ENCODE measurements at regions not wholly inside any gene's neighbourhood (a gene's known extent, or its start where the extent isn't known, plus 50 kb on each side); places are given as distances from the start of the nearest gene placed in this dataset.

DNA sequence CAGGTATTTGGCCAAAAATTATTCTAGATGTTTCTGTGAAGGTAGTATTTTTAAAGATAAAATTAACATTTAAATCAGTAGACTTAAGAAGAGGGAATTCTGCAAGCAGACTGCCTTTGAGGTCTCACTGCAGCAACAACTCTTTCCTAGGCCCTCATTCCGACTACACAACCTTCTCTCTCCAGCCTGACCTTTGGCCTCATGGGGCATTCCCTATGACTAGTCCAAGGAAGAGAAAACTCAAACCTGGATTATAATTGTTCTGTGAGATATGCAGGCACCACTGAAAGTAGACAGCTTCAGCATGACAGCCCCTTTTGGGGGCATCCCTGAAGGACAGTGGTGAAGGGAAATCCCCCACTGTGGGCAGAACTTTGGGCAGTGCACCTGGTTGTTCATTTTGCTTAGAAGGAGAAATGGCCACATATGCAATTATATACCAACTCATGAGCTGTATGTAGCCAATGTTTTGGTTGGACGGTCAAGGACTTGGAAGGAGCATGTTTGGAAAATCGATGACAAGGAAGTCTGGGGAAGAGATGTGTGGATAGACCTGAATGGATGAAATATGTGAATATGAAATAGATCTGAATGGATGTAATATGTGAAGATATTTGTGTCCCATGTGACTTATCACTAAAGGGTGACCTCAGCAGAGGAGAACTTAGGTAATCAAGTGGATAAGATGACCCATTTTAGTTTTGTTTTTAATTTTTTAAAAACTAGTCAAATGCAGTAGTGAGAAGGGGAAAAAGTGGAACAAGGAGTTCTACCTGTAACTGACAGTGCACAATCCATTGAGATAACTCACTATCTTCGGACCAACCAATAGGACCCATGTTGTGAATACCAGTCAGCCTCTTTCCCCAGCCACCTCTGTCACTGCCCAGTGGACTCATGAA, 233.3 kb upstream of the FOXN3 start:
- Histone ChIP-seq H3K27me3 (no peaks in the 10 kb centered on the region), H3K9me3 (no peaks in the 10 kb centered on the region), H3K27ac (no peak overlapping the region), H3K36me3 (no peaks in the 10 kb centered on the region), H3K4me1 (no peaks in the 10 kb centered on the region), H3K4me3 (no peak overlapping the region)
- DNase-seq (ENCODE audit: low spot score) = no peak
- TF ChIP-seq, protein P1, sequence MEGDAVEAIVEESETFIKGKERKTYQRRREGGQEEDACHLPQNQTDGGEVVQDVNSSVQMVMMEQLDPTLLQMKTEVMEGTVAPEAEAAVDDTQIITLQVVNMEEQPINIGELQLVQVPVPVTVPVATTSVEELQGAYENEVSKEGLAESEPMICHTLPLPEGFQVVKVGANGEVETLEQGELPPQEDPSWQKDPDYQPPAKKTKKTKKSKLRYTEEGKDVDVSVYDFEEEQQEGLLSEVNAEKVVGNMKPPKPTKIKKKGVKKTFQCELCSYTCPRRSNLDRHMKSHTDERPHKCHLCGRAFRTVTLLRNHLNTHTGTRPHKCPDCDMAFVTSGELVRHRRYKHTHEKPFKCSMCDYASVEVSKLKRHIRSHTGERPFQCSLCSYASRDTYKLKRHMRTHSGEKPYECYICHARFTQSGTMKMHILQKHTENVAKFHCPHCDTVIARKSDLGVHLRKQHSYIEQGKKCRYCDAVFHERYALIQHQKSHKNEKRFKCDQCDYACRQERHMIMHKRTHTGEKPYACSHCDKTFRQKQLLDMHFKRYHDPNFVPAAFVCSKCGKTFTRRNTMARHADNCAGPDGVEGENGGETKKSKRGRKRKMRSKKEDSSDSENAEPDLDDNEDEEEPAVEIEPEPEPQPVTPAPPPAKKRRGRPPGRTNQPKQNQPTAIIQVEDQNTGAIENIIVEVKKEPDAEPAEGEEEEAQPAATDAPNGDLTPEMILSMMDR (IDR thresholded peaks at IDR 0.05) = no peak

- no peak for DNase-seq (ENCODE audit: low spot score)
- no peaks in the 10 kb centered on the region for H3K9me3 ChIP-seq
- H3K36me3 ChIP-seq = no peaks in the 10 kb centered on the region
- no peaks in the 10 kb centered on the region for H3K4me1 ChIP-seq
- TF ChIP-seq, protein P1 (IDR thresholded peaks at IDR 0.05) = no peak
- no peak overlapping the region for H3K27ac ChIP-seq
- H3K4me3 ChIP-seq = no peak overlapping the region
- no peaks in the 10 kb centered on the region for H3K27me3 ChIP-seq
Measured at GRCh38 chr14:89649451-89650075, 232.5 kb upstream of the FOXN3 start.

DNA sequence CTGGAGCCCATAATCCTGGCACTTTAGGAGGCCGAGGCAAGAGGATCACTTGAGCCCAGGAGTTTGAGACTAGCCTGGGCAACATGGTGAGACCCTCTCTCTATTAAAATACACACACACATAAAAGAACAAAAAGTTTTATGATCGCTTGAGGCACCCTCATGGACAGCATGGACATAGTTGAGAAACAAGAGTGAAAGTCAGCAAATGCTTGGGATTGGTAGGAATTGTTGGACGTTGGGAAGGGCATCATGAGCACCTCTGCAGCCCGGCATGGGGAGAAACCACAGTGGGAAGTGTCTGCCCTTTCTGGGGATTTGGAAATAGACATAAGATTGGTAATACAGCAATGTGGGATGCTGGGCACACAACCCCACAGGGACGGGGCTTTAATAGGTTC, 231.9 kb upstream of the FOXN3 start:
- H3K36me3 ChIP-seq = no peaks in the 10 kb centered on the region
- H3K27me3 ChIP-seq = no peaks in the 10 kb centered on the region
- no peak overlapping the region for H3K27ac ChIP-seq
- TF ChIP-seq, protein P1 (IDR thresholded peaks at IDR 0.05) = no peak
- no peak for DNase-seq (ENCODE audit: low spot score)
- no peak overlapping the region for H3K4me3 ChIP-seq
- H3K4me1 ChIP-seq = no peaks in the 10 kb centered on the region
- H3K9me3 ChIP-seq = no peaks in the 10 kb centered on the region

DNA sequence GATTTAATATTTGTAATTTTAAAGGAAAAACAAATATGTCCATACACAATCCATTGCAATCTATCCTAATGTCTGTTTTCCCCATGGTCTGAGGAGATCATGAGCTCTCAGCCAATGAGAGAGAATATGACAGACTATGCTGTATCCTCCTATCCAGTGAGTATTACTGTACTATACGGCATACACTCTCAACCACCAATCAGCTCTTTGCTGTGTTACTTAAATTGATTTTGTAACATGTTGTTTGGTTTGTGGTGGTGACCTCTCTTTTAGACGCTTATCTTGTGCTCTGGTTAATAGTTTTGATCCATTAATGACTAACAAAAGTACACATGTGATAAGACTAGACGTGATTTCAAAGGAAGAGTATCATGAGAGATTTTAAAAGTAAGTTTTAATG, 231.5 kb upstream of the FOXN3 start:
- Histone ChIP-seq H3K4me1 (no peaks in the 10 kb centered on the region), H3K36me3 (no peaks in the 10 kb centered on the region), H3K4me3 (no peak overlapping the region), H3K27me3 (no peaks in the 10 kb centered on the region), H3K9me3 (no peaks in the 10 kb centered on the region), H3K27ac (no peak overlapping the region)
- no peak for DNase-seq (ENCODE audit: low spot score)
- TF ChIP-seq, protein P1 (IDR thresholded peaks at IDR 0.05) = no peak

- no peak overlapping the region for H3K4me3 ChIP-seq
- TF ChIP-seq, protein P1 (IDR thresholded peaks at IDR 0.05) = no peak
- no peaks in the 10 kb centered on the region for H3K9me3 ChIP-seq
- H3K36me3 ChIP-seq = no peaks in the 10 kb centered on the region
- H3K4me1 ChIP-seq = no peaks in the 10 kb centered on the region
- no peak overlapping the region for H3K27ac ChIP-seq
- no peaks in the 10 kb centered on the region for H3K27me3 ChIP-seq
- no peak for DNase-seq (ENCODE audit: low spot score)
Measured at GRCh38 chr14:89646971-89647370, 229.9 kb upstream of the FOXN3 start.
